Neutrophil (primary cell): ENCODE measurements at regions not wholly inside any gene's neighbourhood (a gene's known extent, or its start where the extent isn't known, plus 50 kb on each side); places are given as distances from the start of the nearest gene placed in this dataset.

Experiments
- H3K27ac ChIP-seq: fragments of 200-600 bp; sonication (generic); 2 replicates; pipeline ENCODE4 v1.5.1; 2016; ENCODE audit warnings: mild to moderate bottlenecking, moderate library complexity
- H3K27me3 ChIP-seq: fragments of 200-600 bp; sonication (generic); 2 replicates; pipeline ENCODE4 v1.6.0; 2016; ENCODE audit warnings: mild to moderate bottlenecking
- H3K36me3 ChIP-seq: fragments of 200-600 bp; sonication (generic); 2 replicates; pipeline ENCODE4 v1.5.1; 2017
- H3K4me1 ChIP-seq, 2 experiments: fragments of 200-600 bp in 1 of 2; sonication (generic) in 1 of 2; 1 replicate in 1 of 2; 2 replicates in 1 of 2; pipeline versions ENCODE4 v1.5.1 to v1.6.1; 2013 to 2016; ENCODE audit warnings: low read depth in 1 of 2, low read length in 1 of 2, mild to moderate bottlenecking in 1 of 2, moderate library complexity in 1 of 2; ENCODE audit not compliant: control insufficient read depth in 1 of 2, insufficient read depth in 1 of 2
- H3K4me3 ChIP-seq, 2 experiments: fragments of 200-600 bp in 1 of 2; sonication (generic) in 1 of 2; 1 replicate in 1 of 2; 2 replicates in 1 of 2; pipeline ENCODE4 v1.5.1; 2013 to 2016; ENCODE audit warnings: low read depth in 1 of 2, low read length in 1 of 2, mild to moderate bottlenecking in 1 of 2, moderate library complexity in 1 of 2
- H3K9me3 ChIP-seq: fragments of 200-600 bp; sonication (generic); 2 replicates; pipeline ENCODE4 v1.5.1; 2016
- TF ChIP-seq, protein P1 (sequence below): fragments of 200-600 bp; sonication (generic); IDR thresholded peaks from 2 replicates; pipeline ENCODE4 v1.5.1; 2016; ENCODE audit warnings: antibody characterized with exemption

DNA sequence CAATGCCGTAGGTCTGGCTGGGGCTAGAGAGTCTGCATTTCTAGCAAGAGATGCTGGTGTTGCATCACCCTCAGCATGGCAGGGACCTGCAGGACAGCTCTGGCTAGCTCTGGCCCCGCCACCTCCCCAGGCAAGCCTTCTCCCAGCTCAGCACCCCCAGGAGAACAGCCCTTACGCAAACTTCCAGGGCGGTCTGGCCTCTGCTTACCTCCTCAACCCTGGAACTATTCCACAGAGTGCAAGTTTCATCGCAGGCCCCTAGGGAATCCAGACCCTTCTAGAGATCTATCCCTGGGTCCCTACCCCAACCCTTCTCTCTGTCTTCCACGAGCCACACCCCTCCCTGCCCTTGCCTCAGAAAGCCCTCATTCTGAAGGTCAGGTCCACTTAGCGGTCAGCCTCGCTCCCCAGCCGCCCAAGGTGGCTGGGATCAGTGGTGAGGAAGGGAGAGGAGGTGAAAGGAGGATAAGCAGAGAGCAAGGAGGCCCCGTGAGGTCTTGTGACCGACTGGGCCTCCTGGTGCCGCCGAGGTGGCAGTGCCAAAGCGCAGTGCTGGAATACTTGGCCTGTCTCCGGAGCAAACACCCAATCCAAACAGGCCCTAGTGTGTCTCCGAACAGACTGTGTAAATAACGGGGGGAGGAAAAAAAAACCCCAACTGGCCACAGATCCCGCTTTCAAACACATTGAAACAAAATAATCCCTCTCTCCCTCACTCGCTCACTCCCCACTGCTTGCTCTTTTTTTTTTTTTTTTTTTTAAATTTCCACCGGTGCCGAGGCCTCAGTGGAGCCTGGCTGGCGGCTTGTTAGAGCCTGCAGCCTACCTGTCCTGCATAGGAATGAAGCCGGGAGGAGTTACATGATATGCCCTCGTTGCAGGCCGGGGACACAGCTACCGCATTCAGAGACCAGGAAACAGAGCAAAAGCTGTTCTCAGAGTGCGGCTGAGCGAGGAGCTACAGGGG, 380.9 kb downstream of the SOX9 start:
- Histone ChIP-seq H3K4me1 (no peaks in the 10 kb centered on the region), H3K27ac (no peak overlapping the region), H3K27me3 (peaks cover 10% of the 10 kb centered on the region), H3K36me3 (no peaks in the 10 kb centered on the region), H3K4me3 (no peak overlapping the region), H3K9me3 (no peaks in the 10 kb centered on the region)
- TF ChIP-seq, protein P1, sequence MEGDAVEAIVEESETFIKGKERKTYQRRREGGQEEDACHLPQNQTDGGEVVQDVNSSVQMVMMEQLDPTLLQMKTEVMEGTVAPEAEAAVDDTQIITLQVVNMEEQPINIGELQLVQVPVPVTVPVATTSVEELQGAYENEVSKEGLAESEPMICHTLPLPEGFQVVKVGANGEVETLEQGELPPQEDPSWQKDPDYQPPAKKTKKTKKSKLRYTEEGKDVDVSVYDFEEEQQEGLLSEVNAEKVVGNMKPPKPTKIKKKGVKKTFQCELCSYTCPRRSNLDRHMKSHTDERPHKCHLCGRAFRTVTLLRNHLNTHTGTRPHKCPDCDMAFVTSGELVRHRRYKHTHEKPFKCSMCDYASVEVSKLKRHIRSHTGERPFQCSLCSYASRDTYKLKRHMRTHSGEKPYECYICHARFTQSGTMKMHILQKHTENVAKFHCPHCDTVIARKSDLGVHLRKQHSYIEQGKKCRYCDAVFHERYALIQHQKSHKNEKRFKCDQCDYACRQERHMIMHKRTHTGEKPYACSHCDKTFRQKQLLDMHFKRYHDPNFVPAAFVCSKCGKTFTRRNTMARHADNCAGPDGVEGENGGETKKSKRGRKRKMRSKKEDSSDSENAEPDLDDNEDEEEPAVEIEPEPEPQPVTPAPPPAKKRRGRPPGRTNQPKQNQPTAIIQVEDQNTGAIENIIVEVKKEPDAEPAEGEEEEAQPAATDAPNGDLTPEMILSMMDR: no peak

GRCh38 chr17:72502371-72503341, 381.8 kb downstream of the SOX9 start:
- H3K4me3 ChIP-seq: no peak overlapping the region
- no peaks in the 10 kb centered on the region for H3K36me3 ChIP-seq
- no peaks in the 10 kb centered on the region for H3K4me1 ChIP-seq
- TF ChIP-seq, protein P1: no peak
- peaks cover 10% of the 10 kb centered on the region for H3K27me3 ChIP-seq
- no peak overlapping the region for H3K27ac ChIP-seq
- no peaks in the 10 kb centered on the region for H3K9me3 ChIP-seq

DNA sequence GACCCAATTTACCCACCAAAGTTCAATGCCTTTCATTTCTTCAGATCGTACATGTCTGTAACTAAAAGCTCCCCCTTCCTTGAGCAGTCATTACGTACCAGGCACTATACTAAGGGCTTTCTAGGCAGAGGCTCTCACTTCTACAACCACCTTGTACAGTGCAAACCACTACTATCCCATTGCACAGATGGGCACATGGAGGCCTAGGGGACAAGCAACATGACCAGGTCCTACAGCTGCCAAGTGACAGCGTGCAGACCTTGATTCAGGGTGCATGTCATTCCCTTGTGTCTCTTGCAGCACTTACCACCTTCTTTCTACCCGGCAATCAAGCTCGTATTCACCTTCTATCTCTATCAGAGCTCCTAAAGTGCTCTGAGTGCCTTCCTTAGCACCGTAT, 382.7 kb downstream of the SOX9 start:
- Histone ChIP-seq H3K27me3 (peaks cover 10% of the 10 kb centered on the region), H3K9me3 (no peaks in the 10 kb centered on the region), H3K27ac (no peak overlapping the region), H3K4me3 (no peak overlapping the region), H3K4me1 (no peaks in the 10 kb centered on the region), H3K36me3 (no peaks in the 10 kb centered on the region)
- TF ChIP-seq, protein P1: no peak

DNA sequence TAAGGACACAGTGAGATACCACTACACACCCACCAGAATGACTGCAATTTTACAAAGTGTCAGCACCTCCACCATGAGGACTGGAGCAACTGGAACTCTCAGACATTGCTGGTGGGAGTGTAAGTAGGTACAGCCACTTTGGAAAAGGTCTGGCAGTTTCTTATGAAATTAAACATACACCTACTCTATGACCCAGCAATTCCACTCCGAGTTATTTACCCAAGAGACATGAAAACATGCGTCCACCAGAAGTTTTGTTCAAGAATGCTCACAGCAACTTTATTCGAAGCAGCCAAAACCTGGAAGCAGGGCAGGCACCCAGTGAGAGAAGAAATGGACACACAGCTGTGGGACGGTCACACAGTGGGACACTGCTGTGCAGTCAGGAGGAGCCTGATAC, 384.0 kb downstream of the SOX9 start:
- TF ChIP-seq, protein P1: no peak
- H3K36me3 ChIP-seq: no peaks in the 10 kb centered on the region
- H3K27me3 ChIP-seq: peaks cover 10% of the 10 kb centered on the region
- H3K9me3 ChIP-seq: no peaks in the 10 kb centered on the region
- no peak overlapping the region for H3K4me3 ChIP-seq
- H3K4me1 ChIP-seq: no peaks in the 10 kb centered on the region
- H3K27ac ChIP-seq: no peak overlapping the region

GRCh38 chr17:72506773-72507172, 386.0 kb downstream of the SOX9 start:
- no peak overlapping the region for H3K27ac ChIP-seq
- peaks cover 18% of the 10 kb centered on the region for H3K27me3 ChIP-seq
- no peaks in the 10 kb centered on the region for H3K4me1 ChIP-seq
- H3K36me3 ChIP-seq: no peaks in the 10 kb centered on the region
- no peaks in the 10 kb centered on the region for H3K9me3 ChIP-seq
- H3K4me3 ChIP-seq: no peak overlapping the region
- TF ChIP-seq, protein P1: no peak
